ENCODE measurements at regions not wholly inside any gene's neighbourhood (a gene's known extent, or its start where the extent isn't known, plus 50 kb on each side); places are given as distances from the start of the nearest gene placed in this dataset.

DNA sequence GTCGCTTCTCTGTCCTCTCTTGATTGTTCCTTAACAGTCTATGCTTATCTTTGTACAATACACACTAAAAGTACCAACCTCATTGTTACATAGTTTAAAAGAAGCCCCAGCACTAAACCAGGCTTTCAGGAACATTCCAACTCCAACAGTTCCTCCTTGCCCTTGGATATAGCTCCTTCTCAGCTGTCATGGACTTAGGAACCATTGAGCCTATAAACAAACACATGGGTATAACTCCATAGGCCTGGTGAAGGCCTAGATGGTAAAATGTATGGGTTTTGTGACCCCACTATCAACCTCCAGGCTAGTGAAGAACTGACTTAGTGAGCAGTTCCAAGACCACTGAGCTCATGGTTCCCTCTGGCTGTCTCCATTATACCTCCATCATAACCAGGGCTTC is 74.8 kb upstream of the SLC39A10 start:
- no peak for TF ChIP-seq EZH2 (IDR thresholded peaks at IDR 0.05; ENCODE audit: borderline replicate concordance)
- TF ChIP-seq, protein P1, sequence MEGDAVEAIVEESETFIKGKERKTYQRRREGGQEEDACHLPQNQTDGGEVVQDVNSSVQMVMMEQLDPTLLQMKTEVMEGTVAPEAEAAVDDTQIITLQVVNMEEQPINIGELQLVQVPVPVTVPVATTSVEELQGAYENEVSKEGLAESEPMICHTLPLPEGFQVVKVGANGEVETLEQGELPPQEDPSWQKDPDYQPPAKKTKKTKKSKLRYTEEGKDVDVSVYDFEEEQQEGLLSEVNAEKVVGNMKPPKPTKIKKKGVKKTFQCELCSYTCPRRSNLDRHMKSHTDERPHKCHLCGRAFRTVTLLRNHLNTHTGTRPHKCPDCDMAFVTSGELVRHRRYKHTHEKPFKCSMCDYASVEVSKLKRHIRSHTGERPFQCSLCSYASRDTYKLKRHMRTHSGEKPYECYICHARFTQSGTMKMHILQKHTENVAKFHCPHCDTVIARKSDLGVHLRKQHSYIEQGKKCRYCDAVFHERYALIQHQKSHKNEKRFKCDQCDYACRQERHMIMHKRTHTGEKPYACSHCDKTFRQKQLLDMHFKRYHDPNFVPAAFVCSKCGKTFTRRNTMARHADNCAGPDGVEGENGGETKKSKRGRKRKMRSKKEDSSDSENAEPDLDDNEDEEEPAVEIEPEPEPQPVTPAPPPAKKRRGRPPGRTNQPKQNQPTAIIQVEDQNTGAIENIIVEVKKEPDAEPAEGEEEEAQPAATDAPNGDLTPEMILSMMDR (IDR thresholded peaks at IDR 0.05; ENCODE audit: poor library complexity): no peak

All from hepatocyte (in vitro differentiated cells).